Erythroblast (primary cell): ENCODE measurements at regions not wholly inside any gene's neighbourhood (a gene's known extent, or its start where the extent isn't known, plus 50 kb on each side); places are given as distances from the start of the nearest gene placed in this dataset.

Experiments used
- GATA1 ChIP-seq: IDR thresholded peaks from 2 replicates; pipeline ENCODE4 v1.6.1; 2011; ENCODE audit warnings: low read depth, mild to moderate bottlenecking, control low read depth, low read length, moderate library complexity
- POLR2A ChIP-seq: IDR thresholded peaks from 2 replicates; pipeline ENCODE4 v1.6.1; 2011; ENCODE audit warnings: mild to moderate bottlenecking, low read length

DNA sequence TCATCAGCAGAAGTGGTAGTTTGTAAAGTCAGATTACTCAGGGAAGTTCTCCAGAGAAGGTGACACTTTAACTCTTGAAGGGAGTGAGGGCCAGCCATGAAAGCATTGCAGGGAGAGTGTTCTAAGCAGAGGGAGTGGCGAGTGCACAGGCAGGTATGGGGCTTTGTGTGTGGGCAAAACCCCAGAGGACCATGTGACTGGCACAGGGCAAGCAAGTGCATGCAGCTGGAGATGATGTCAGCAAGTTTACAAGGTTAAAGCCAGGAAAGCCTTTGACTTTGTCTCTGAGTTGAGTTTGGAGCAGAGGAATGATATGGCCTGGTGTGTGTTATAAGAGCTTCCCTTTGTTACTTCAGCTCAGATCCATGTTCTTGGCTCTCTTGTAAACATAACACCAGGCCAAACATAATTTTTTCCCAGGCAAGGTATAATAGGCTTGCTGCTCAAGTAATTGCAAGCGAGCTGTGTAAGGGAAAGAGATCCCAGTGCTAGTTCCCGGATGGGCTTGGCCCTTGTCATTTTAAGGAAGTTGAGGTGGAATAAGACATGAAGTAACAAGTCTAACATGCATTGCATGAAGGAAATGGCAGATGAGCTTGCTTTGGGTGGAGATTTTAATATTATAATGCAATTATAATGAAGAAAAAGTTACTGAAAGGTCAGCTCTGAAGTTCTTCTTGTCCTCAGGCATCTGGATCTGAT lies 341.1 kb upstream of the LRRC3B start:
- TF ChIP-seq POLR2A (no peak), GATA1 (no peak)
